ENCODE measurements at regions not wholly inside any gene's neighbourhood (a gene's known extent, or its start where the extent isn't known, plus 50 kb on each side); places are given as distances from the start of the nearest gene placed in this dataset.
"Not testable (repeated sequence)": the region's sequence is repeated elsewhere in the genome, so short reads cannot be mapped to it uniquely, and the experiment has no call there.

DNA sequence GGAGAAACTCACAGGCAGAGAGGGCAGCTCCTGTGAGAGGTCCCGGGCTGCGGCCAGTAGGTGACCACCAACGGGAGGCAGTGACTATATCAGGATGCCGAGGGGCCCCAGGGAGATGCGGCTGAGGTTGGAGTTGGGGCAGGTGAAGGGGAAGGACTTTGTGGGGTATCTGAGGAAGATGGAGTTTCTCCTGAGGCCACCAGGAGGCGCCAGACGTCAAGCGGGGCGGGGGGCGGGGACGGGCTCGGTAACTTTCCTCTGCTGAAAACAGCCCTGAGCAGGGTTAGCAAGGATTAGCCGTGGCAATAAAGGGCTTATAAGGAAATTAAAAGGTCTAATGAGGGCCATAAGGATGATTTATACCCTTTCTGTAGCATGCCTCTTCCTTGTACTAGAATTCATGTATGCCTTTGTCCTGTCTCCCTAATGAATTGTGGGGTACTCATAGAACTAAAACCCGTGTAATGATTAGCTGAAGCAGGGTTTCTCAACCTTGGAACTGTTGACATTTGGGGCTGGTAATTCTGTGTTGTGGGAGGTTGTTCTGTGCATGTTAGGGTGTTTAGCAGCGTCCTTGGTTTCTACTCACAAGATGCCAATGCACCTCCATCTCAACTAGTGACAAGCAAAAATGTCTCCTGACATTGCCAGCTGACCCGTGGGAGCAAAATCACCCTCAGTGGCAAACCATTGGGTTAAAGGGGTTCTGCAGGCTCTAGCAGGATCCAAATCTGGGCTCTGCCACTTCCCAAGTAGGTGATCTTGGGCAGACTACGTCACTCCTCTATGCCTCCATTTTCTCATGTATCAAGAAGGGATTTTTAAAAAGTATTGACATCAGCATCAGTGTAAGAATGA lies 74.8 kb upstream of the GRIN2A start:
- Histone ChIP-seq H3K9me3 (no peaks in the 10 kb centered on the region), H3K4me3 (no peak overlapping the region), H3K36me3 (no peaks in the 10 kb centered on the region), H3K27ac (no peak overlapping the region), H3K4me1 (no peaks in the 10 kb centered on the region), H3K27me3 (ENCODE audit: low read depth) (no peaks in the 10 kb centered on the region)
- TF ChIP-seq CTCF (IDR thresholded peaks at IDR 0.05): peak; percentile 62
- no peak for DNase-seq
- peak; percentile 76 to 86 for ATAC-seq
- intact Hi-C loops (cut with DNase I): loop anchor here (5.0 kb wide), 1 partner anchor 250 kb away; no protein-coding TSS in a partner anchor

DNA sequence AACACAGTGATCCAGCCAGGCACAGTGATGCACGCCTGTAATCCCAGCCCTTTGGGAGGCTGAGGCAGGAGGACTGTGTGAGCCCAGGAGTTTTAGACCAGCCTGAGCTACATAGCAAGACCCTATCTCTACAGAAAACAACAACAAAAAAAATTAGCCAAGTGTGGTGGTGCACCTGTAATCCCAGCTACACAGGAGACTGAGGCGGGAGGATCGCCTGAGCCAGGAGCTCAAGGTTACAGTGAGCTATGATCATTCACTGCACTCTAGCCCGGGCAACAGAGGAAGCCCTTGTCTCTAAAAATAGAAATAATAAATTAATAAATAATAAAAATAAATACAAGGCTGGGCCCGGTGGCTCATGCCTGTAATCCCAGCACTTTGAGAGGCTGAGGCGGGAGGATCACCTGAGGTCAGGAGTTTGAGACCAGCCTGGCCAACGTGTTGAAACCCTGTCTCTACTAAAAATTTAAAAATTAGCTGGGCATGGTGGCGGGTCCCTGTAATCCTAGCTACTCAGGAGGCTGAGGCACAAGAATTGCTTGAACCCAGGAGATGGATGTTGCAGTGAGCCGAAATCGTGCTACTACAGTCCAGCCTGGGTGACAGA lies 75.5 kb upstream of the GRIN2A start:
- intact Hi-C loops (cut with DNase I): loop anchor here (5.0 kb wide), 1 partner anchor 250 kb away; no protein-coding TSS in a partner anchor

DNA sequence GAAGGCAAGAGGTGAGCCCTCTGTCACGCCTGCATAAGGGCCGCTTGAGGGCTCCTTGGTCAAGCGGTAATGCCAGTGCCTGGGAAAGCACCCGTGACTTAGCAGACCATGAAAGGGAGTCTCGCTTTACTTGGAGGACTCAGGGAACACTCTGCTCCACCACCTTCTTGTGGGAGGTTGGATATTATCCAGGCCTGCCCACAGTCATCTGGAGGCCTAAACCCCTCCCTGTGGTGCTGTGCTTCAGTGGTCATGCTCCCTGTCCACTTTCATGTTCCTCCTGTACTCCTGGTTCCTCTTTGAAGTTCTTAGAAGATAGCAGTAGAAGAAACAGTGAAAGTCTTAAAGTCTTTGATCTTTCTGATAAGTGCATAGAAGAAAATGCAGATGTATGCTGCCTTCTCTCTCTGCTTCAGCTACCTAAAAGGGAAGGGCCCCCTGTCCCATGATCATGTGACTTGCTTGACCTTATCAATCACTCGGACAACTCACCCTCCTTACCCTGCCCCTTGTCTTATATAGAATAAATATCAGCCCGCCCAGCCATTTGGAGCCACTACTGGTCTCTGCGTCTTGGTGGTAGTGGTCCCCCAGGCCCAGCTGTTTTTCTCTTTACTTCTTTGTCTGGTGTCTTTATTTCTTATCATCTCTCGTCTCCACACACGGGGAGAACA lies 76.8 kb upstream of the GRIN2A start:
- not testable (repeated sequence) for H3K27ac ChIP-seq; DNase-seq; H3K4me3 ChIP-seq; H3K36me3 ChIP-seq; ATAC-seq; H3K4me1 ChIP-seq; H3K9me3 ChIP-seq; H3K27me3 ChIP-seq (ENCODE audit: low read depth)
- intact Hi-C loops (cut with DNase I): loop anchor here (5.0 kb wide), 1 partner anchor 248 kb away; no protein-coding TSS in a partner anchor

More for the DNA sequence above, 75.5 kb upstream of the GRIN2A start:
- H3K4me1 ChIP-seq; DNase-seq; H3K27ac ChIP-seq; H3K36me3 ChIP-seq; H3K9me3 ChIP-seq; ATAC-seq; H3K27me3 ChIP-seq (ENCODE audit: low read depth); H3K4me3 ChIP-seq: not testable (repeated sequence)

DNA sequence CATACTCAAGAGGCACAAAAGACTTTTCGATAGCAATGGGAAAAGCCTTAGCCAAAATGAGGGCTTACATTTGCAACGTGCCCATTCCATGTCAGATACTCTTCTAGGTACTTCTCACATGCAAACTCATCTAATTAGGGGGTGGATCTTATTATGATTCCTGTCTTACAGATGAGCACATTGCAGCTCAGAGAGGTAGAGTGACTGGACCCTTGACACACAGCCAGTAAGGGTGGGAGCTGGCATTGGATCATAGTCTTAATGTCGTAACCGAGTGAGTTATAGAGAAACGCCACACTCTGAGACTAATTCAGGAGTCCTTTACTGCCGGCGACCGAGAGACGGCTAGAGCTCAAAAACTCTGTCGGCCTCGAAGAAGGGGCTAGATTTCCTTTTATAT lies 78.8 kb upstream of the GRIN2A start:
- ATAC-seq (no peak), DNase-seq (no peak)
- no peaks in the 10 kb centered on the region for H3K27me3 ChIP-seq (ENCODE audit: low read depth)
- H3K4me3 ChIP-seq: no peak overlapping the region
- no peak for TF ChIP-seq CTCF (IDR thresholded peaks at IDR 0.05)
- H3K36me3 ChIP-seq: no peaks in the 10 kb centered on the region
- no peaks in the 10 kb centered on the region for H3K4me1 ChIP-seq
- no peak overlapping the region for H3K27ac ChIP-seq
- intact Hi-C loops (cut with DNase I): no loop called here
- no peaks in the 10 kb centered on the region for H3K9me3 ChIP-seq

DNA sequence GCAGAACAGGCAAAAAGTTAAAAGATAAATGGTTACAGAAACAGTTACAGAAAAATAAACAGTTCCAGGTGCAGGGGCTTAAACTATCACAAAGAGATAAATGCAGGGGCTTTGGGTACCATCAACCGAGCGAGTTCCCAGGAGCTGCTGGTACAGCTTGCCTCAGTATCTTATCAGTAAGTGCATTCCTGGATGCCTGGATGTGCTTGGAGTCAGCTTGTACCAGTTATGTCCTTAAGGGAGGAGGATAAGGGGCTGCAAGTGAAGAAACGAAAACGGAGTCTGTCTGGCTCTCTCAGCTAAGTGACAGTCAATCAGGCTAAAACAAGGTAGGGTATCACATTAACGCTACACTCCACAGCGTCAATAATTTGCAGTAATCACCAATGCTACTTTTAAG lies 79.3 kb upstream of the GRIN2A start:
- intact Hi-C loops (cut with DNase I); H3K27me3 ChIP-seq (ENCODE audit: low read depth); H3K4me3 ChIP-seq; H3K36me3 ChIP-seq; H3K27ac ChIP-seq; H3K9me3 ChIP-seq; ATAC-seq; DNase-seq; H3K4me1 ChIP-seq: not testable (repeated sequence)

- no peak for TF ChIP-seq CTCF (IDR thresholded peaks at IDR 0.05)
- Histone ChIP-seq H3K27me3 (ENCODE audit: low read depth) (no peaks in the 10 kb centered on the region), H3K4me3 (no peak overlapping the region), H3K27ac (no peak overlapping the region), H3K9me3 (no peaks in the 10 kb centered on the region), H3K4me1 (no peaks in the 10 kb centered on the region), H3K36me3 (no peaks in the 10 kb centered on the region)
- DNase-seq: no peak
- intact Hi-C loops (cut with DNase I): no loop called here
- ATAC-seq: no peak
These were observed 80.3 kb upstream of the GRIN2A start for GRCh38 chr16:10262377-10263132.
